ENCODE measurements at regions not wholly inside any gene's neighbourhood (a gene's known extent, or its start where the extent isn't known, plus 50 kb on each side); places are given as distances from the start of the nearest gene placed in this dataset.
"Not testable (repeated sequence)": the region's sequence is repeated elsewhere in the genome, so short reads cannot be mapped to it uniquely, and the experiment has no call there.

GRCh38 chr10:34035241-34035790, 700.8 kb upstream of the NRP1 start:
- TF ChIP-seq EZH2 (IDR thresholded peaks at IDR 0.05; ENCODE audit: borderline replicate concordance, insufficient read depth, low read depth, low read length, poor library complexity, severe bottlenecking) = not testable (repeated sequence)
- TF ChIP-seq, protein P1, sequence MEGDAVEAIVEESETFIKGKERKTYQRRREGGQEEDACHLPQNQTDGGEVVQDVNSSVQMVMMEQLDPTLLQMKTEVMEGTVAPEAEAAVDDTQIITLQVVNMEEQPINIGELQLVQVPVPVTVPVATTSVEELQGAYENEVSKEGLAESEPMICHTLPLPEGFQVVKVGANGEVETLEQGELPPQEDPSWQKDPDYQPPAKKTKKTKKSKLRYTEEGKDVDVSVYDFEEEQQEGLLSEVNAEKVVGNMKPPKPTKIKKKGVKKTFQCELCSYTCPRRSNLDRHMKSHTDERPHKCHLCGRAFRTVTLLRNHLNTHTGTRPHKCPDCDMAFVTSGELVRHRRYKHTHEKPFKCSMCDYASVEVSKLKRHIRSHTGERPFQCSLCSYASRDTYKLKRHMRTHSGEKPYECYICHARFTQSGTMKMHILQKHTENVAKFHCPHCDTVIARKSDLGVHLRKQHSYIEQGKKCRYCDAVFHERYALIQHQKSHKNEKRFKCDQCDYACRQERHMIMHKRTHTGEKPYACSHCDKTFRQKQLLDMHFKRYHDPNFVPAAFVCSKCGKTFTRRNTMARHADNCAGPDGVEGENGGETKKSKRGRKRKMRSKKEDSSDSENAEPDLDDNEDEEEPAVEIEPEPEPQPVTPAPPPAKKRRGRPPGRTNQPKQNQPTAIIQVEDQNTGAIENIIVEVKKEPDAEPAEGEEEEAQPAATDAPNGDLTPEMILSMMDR (IDR thresholded peaks at IDR 0.05) = not testable (repeated sequence)

Measured in B cell (primary cell).